Stimulated activated naive CD4-positive, alpha-beta T cell treated with Interleukin-2 at 50 U/mL for 16 hours (primary cell): ENCODE measurements at regions not wholly inside any gene's neighbourhood (a gene's known extent, or its start where the extent isn't known, plus 50 kb on each side); places are given as distances from the start of the nearest gene placed in this dataset.

Experiments used
- DNase-seq: peaks from one replicate; lab custom pipeline; 2025; lab: John Stamatoyannopoulos, UW

DNA sequence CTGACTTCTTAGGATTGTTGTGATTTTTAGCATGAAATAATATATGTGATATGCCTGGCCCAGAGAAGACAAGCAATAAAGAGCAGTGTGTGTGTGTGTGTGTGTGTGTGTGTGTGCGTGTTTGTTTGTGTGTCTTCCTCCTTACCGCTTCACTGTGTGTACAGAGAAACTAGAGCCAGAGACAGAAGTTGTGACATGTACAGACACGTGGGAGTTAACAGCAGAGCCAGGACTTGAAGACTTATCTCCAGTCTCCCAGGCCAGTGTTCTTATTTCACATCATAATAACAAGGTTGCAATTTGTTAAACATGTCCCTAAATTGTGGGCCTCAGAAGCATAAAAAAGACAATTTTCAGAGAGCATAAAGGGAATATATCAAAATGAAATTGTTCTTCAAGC, 192.0 kb upstream of the JUN start:
- DNase-seq = no peak

DNA sequence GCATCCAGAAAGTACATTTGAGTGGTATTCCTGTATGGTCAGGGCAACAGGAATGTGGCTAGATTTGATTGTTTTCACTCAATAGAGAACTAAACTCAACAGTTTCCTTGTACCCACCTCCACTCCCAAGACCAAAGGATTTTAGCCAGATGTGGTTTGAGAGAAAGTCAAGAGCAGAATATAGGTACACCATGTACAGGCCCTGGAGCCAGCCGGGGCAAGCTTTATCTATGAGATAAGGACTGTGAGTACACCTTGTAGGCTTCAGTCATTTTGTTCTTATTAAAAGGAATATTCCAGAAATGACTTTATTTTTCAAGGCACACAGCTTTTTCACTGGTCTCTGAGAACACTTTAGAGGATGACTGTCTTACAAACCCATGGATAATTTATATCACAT, 192.4 kb upstream of the JUN start:
- DNase-seq = no peak

DNA sequence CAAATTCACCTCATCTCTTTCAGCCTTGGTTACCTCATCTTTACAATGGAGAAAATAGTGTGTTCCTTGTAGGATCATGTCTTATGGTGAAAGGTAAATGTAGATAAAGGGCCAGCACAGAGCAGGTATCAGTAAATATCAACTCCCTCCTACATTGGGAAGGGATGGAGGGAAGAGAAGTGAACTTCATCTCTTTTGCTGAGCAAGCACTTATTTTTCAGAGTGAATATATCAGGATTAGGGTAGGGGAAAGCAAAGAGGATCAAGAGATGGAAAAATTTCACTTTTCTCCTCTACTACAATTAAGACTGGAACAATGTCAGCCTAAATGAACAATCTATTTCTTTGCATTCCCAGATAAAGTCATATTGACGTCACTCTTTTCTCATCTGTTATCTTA, 193.8 kb upstream of the JUN start:
- DNase-seq = no peak

DNA sequence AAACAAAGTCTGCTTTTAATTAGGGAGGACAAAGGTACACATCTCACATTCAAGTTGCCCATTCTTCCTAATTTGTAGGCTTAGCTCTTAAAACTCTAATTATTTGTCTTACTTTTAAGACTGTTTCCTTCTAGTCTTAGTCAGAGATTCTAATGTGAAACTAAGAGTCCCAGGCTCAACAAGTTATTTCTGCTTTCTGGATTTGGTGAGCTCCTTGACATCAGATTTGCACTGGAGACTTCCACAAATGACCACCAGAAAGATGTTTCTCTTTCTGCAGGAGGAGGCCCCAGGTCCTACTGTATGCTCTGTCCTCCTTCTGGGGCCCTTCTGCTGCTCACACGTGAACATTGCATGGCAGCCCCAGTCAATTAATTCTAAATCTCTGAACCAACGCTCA, 194.2 kb upstream of the JUN start:
- DNase-seq = no peak

DNA sequence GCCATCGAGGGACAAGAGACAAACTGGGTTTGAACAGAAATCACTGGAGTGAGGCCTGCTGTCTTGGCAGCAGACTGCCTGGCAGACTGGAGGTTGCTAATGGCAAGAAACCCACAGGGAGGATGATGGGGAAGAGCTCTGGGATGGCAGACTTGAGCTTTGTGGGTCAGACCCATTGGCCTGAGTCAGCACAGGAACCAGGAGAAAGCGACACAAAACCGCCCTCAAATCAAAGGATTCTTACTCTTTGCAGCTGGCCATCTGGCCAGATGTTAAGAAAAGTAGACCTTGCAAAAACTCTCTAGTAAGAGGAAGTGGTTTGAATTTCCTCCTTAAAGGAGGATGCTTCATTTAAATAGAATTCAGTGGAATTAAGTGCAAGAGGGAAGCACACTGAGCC, 195.2 kb upstream of the JUN start:
- no peak for DNase-seq

DNA sequence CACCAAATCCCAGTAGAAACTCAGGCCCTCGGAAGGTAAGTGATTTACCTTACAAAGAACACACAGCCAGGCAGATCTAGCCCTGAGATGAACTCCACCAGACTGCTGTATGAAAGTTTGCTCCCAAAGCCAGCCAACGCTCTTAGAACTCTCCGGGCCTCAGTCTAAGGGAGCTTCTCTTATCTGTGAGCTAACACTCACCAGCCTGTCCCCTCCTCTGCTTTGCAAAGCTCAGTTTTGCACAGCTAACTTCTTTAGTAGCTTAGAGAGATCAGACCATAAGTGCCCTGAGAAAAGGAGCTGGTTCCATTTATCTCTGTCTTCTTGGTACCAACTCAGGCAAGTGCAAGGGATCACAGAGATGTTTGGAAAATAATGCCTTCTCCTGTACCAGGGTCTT, 195.8 kb upstream of the JUN start:
- no peak for DNase-seq

DNA sequence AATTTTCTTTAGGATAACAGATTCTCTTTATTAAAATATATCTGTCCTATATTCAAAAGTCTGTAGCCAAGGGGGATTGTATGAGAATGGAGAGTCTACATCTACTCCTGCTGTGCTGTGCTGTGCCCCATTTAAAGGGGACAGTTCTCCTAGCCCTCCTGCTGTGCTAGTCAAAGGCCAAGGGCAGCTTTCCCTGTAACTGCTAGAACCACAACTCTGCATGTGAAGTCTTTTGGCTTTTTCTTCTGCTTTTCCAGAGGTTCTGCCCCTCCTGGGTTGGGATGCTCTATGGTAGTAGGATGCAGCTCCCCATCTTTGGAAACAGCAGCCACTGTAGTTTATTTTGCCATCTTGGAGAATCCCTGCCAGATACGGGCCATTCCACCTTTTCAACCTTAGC, 197.5 kb upstream of the JUN start:
- no peak for DNase-seq

DNA sequence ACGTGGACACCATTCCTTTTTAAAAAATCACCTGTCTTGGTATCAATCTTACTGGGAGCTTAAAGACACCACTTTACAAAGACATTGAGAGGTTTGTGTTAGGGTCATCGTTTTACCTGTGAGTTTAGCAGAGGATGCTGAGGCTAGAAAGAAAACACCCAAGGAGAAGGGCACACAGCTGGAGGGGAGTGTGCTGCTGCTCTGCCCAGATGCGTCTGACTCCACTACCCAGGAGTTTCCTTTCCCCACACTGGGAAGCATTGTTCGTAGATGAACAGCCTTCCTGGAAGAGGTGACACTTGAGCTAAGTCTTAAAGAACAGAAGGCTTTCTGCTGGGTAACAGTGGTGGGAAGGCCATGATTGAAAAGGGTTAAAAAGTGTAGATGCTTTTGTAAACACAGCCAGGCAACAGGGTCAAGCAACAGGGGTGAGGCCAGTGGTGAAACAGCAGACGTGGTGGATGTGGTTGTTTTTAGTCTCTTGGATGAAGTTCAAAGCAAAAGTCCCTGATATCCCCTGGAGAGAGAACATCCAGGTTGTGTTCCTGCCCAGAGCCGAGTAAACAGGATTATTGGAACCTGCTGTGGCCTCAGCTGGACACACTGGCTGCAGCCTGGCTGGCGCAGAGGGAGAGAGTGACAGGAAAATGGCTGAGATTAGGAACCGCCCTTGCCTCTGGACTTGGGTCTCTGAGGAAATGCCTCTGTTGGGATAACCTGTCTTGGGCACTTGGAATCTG, 198.6 kb upstream of the JUN start:
- DNase-seq = no peak

DNA sequence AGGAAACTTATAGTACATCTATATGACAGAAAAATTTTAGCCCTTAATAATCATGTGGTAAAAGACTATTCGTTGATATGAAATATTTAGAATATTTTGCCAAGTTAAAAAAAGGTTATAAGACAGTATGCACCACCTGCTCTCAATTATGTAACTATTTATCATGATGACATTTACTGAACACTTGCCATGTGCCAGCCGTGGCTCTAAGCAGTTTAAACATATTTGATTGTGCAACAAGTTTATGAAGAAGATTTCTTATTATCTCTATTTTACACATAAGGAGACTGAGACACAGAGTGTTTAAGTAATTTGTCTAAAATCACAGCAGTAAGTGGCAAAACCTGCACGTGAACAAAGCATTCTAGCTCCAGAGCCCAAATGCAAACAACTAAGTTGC, 199.3 kb upstream of the JUN start:
- DNase-seq = no peak

DNA sequence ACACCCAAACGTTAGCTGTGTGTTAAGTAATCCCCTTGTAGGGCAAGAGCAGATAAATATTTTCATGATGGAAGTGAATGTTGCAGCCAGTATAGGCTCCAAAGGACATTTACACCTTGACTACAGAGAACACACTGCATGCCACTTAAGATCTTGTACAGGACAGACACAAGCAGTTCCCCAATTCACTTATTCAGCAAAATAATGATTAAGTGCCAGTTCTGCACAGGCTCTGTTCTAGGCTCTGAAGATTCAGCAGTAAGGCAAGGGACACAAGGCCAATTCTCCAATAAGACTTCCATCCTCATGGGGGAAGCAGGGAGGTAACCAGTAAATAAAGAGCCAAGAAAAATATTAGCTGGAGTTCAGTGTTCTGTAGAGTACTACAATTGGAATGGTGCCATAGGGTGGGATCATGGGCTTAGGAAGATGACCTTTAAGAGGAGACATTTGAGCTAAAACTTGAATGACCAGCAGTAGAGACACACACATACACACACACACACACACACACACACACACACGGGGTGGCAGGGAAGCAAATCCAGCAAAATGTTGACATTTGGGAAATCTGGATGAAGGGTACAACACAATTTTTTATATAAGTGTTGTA, 199.9 kb upstream of the JUN start:
- DNase-seq = no peak

DNA sequence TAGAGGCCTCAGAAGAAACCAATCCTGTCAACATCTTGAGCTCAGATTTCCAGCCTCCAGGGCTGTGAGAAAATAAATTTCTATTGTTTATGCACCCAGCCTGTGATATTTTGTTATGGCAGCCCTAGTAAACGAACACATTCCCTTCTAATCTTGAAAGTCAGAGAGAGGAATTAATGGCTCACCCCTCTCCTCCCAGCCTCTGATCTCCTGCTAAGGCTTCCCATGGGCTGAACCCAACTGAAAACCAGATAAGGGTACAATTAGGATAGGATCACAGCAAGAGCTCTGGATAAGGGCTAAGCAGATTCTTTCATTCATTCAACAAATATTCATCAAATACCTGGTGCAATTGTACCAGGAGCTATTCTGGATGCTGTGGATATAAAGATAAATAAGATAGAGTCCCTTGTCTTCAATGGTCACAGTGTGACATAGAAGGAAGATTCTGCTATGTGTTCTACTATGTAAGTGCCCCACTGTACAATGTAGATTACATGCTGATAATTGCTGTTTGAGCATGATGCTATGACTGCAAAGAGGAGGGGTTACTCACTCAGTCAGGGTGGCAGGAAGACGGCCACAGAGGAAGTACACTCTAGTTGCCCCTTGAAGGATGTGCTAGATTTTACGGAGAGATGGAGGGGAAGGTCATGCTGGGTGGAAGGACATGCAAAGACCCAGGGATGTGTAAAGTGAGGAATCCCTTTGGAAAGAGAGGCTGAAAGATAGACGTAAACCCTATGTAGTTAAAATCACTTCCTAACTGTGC, 203.3 kb upstream of the JUN start:
- no peak for DNase-seq

DNA sequence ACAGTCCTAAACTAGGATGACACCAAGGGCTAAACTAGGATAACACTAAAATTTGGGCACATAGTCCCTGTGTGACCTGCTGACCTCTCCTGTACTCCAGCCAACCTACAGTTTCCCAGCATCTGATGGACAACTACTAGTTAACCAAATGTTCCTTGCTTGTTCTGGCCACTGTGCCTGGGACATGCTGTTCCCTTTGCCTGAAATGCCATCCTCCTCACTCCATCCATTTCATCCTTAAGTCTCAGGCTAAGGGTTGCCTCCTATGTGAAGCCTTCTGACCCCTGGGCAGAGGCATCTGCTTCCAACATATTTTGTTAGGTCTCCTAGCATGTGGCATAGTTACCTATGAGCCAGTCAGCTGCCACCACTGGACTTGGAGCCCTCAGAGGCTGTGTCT, 204.9 kb upstream of the JUN start:
- no peak for DNase-seq

DNA sequence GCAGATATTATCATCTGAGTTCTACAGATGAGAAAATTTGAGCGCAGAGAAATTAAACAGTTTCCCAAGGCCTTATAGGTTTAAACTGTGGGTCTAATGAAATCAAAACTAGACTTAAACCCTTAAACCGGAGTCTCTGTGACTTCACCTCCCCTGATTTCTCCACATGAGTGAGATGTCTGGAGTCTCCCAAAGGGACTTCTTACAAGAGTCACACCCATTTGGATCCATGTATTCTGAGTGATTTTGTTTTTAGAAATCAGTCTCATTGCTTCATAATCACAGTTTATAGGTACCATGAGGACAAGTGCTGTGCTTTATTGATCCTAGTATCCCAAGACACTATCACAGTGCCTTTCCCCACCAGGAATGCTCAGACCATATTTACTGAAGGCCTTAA, 206.0 kb upstream of the JUN start:
- DNase-seq = no peak

DNA sequence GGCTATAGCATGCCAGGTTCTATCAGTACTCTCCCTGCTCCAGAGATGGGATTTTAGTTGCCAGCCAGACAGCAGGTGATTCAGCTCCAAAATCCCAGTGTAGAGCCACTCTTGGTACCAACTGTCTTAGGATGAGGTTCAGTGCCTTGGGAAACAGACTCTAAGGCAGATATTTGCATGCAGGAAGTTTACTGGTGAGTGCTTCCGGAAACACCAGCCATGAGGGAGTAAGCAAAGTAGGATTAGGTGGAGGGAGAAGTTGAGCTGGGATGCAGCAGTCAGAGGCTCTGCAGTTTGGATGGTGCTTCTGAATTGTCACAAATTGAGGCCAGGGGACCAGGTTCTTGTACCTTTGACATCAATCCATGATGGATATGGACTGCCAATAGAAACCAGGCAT, 207.5 kb upstream of the JUN start:
- DNase-seq = no peak

DNA sequence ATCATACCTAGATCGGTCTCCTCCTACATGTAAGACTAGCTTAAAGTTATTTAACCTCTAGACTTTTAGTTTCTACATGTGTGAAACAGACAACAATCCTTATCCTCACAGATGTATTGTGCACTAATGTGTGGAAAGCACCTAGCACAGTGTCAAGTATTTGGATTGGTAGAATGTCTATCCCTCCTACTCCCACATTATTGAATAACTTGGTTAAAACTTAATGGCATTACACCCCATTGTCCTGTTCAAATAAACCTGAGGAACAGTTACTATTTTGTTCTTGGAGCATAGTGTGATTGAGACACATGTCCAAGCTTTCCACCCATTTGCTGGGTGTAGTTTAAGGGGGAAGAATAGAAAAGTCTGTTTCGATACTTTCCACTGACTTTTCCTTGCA, 208.8 kb upstream of the JUN start:
- no peak for DNase-seq

DNA sequence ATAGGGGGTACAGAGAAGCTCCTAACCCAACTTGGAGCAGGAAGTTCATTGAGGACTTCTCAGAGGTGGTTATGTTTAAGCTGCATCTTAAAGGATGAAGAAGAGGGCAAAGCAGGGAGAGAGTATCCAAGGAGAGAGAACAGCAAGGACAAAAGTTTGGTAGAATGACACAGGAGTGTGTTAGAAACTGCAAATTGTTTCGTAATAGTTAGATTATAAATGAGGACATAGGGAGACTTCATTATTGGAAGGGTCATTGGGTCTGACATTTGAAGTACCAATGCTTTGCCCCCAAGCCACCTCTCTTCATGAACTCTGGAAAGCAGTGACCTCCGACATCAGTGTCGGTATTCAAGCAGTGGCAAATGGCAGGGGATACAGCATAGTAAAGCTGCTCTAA, 209.6 kb upstream of the JUN start:
- no peak for DNase-seq

DNA sequence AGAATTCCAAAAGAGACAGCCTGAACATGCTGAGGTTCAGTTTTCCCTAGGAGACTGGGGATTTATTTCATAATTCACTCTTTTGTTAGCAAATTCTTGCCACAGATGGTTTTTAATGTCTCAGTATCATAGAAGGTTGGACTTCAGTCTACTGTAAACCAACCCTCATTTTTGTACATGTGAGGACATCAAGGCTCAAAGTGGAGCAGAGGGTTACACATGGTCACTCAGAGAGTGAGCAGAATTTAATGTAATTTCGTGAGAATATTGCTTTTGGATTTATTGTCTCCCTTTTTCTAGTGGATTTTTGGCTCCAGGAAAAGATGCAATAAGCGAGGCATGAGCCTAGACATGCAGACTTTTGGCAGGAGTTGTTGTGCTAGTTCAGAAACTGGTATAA, 210.8 kb upstream of the JUN start:
- DNase-seq = no peak

DNA sequence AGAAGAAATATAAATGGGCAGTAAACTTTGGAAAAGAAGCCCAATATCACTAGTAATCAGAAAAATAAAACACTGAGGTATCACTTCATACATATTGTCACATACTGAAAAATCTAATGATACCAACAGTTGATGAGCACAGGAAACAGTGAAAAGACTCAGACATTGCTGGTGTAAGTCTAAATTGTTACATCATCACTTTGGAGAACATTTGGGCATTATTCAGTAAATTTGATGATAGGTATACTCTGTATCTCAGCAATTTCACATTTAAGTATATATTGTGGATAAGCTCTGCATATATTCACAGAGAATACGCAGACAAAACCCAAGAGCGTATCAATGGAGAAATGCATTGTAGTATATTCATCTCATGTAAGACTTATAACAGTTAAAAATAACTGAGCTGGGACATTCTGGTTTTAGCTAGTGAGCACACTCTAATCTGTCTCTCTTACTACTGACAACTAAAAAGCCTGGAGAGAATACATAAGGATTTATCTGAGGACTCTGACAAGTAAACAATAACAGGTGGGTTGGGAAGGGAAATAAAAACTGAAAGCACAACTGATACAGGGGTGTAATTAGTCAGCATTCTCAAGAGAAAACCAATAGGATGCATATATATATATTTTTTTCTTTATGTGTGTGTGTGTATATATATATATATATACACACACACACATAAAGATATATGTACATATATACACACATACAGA, 212.7 kb upstream of the JUN start:
- DNase-seq = no peak

DNA sequence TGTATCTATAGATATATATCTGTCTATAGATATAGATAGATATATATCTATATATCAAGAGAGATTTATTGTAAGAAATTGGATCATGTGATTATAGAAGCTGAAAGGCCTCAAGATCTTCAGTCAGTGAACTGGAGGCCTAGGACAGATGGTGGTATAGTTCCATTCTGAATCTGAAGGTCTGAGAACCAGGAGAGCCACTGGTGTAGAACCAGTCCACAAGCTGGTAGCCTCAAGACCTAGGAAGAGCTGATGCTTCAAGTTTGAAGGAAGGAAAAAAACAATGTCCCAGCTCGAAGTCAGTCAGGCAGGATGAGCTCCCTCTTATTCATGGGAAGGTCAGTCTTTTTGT, 213.2 kb upstream of the JUN start:
- DNase-seq = no peak

DNA sequence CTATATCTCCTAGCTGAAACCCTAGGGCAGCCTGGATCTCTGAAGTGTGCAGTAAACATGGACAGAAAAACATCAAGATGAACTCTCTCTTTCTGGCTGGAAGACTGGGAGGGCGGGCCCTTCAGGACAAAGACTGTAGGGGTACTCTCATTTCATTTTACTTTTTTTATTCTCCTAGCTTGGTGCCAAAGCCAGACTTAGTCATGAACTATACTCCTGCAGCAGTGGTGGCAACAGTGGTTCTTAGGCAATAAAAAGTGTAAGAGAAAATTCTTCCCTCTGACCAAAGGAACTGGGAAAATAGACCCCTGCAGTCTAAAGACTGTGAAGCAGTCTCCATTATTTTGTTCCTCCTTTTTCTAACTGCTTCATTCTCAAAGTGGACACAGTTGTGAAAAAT, 213.8 kb upstream of the JUN start:
- no peak for DNase-seq

DNA sequence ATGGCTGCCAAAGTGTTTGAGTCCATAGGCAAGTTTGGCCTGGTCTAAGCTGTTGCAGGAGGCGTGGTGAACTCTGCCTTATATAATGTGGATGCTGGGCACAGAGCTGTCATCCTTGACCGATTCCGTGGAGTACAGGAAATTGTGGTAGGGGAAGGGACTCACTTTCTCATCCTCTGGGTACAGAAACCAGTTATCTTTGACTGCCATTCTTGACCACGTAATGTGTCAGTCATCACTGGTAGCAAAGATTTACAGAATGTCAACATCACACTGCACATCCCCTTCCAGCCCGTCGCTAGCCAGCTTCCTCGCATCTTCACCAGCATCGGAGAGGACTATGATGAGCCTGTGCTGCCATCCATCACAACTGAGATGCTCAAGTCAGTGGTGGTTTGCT, 215.8 kb upstream of the JUN start:
- DNase-seq = no peak

DNA sequence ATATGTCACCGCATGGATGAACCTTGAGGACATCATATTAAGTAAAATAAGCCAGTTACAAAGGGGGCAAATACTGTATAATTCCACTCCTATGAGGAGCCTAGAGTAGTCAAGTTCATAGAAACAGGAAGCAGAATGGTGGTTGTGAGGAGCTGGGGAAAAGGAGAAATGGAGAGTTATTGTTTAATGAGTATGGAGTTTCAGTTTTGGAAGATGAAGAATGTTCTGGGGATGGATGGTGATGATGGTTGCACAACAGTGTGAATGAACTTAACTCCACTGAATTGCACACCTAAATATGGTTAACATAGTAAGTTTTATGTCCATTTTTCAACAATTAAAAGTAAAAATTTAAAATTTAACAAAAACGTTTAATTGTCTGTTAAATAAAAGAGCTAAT, 220.9 kb upstream of the JUN start:
- no peak for DNase-seq
